Fibroblast of skin of right quadriceps (primary cell): ENCODE measurements at regions not wholly inside any gene's neighbourhood (a gene's known extent, or its start where the extent isn't known, plus 50 kb on each side); places are given as distances from the start of the nearest gene placed in this dataset.
"Not testable (repeated sequence)": the region's sequence is repeated elsewhere in the genome, so short reads cannot be mapped to it uniquely, and the experiment has no call there.

Experiments used
- DNase-seq: peaks from one replicate; pipeline ENCODE4 v3.0.0-alpha.2; 2013

DNA sequence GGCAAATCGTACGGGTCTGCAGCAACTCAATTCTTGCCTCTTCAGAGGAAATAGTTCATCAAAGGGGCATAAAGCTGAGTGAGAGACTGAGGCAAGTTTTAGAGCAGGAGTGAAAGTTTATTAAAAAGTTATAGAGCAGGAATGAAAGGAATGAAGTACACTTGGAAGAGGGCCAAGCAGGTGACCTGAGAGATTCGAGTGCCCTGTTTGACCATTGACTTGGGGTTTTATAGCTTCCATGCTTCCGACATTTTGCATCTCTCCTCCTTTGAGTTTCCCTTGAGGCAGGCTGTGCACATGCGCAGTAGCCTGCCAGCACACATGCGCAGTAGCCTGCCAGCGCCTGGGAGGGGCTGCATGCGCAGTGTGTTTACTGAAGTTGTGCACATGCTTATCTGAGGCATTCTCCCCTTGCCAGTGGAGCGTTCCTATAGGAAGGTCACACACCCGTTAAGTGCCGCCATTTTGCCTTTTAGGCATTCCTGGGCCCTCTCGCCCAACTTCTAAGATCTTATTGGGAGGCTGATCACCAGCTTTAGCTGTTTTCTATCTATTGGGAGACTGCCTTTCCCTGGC, 265.5 kb upstream of the MGAT5 start:
- no peak for DNase-seq

- DNase-seq, result no peak
These were observed 262.2 kb upstream of the MGAT5 start for GRCh38 chr2:133991606-133992168.

- DNase-seq, result no peak
These were observed 261.4 kb upstream of the MGAT5 start for GRCh38 chr2:133992454-133992853.

- DNase-seq, result no peak
These were observed 260.7 kb upstream of the MGAT5 start for GRCh38 chr2:133993160-133993559.

GRCh38 chr2:133998726-133999125, 255.1 kb upstream of the MGAT5 start:
- not testable (repeated sequence) for DNase-seq

DNA sequence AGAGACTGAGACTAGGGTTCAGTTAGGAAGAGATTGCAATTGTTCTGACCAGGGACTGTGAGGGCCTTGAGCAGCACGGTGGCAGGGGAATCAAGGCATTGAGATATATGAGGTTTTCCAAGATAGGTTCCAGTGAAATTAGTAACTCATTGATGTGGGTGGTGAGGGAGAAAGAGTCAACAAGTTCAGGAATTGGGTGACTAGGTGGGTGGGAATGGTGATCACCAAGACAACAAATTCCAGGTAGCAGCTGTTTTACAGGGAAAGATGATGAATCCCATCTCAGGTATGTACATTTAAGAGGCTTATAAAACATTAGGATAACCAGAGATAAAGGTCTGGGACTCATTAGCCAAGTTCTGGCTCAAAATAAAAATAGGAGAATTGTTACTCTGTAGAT, 251.5 kb upstream of the MGAT5 start:
- no peak for DNase-seq

DNA sequence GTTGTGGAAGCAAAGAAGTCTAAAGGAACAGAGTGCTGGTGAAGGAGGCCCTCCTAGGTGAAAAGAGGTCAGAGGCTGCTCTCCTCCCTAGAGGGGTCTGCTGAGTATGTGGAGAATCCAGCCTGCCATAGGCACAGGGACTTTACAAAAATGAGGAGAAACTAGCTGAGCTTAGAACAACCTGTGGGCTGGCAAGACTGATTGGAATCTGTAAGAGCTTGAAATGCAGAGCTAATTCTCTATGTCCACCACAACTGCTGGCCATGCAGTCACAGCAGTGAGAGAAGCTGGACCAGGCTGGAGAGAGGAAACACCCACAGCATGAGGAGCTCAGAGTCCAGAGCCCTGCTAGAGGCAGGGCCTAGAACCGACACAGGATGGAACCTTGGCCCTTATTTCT, 251.0 kb upstream of the MGAT5 start:
- DNase-seq, result no peak

DNA sequence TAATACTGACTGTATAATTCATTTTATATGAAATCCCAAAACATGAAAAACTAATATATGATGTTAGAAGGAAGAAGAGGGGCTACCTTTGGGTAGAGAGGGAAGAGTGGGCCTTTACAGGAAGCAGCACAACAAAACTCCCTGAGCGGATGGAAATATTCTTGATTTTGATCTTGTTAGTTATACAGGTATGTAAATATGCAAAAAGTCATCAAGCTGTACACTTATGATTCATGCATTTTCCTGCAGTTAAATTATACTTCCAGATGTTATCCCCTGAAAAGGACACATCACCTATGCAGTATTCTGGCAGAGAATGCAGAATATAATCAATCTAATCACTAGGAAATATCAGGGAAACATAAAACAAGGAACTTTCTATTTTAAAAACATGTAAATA, 249.4 kb upstream of the MGAT5 start:
- no peak for DNase-seq

DNA sequence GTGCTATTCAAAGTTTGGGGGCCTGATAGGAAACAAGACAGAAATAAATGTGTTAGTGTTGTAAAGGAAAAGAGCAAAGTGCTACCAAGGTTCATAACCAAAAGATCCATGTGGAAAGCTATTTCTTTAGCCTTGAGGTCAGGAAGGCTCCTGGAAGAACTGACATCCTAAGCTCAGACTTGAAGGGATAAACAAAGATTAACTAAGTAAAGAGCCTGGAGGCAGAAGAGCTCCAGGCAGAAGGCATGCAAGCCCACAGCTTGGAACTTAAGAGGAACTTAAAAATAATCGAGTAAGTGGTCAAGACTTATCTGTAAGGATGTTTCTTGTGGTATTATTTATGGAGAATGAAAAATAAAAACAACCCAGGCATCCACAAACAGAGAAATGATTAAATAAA, 245.0 kb upstream of the MGAT5 start:
- no peak for DNase-seq

- DNase-seq, result no peak
These were observed 244.4 kb upstream of the MGAT5 start for GRCh38 chr2:134009440-134009839.

DNA sequence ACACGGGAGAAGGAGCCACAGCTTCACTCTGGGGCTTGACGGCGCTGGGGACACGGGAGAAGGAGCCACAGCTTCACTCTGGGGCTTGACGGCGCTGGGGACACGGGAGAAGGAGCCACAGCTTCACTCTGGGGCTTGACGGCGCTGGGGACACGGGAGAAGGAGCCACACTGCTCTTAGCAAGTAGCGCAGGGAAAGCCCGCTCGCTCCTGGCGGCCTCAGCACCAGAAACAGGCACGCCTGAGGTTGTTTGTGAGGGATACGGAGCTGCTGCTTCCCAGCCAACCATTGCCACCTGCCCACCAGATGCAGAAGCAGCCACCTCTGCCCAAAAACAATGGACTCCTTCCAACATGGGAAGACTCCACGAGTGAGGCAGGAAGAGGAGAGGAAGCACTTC, 244.0 kb upstream of the MGAT5 start:
- DNase-seq, result not testable (repeated sequence)

DNA sequence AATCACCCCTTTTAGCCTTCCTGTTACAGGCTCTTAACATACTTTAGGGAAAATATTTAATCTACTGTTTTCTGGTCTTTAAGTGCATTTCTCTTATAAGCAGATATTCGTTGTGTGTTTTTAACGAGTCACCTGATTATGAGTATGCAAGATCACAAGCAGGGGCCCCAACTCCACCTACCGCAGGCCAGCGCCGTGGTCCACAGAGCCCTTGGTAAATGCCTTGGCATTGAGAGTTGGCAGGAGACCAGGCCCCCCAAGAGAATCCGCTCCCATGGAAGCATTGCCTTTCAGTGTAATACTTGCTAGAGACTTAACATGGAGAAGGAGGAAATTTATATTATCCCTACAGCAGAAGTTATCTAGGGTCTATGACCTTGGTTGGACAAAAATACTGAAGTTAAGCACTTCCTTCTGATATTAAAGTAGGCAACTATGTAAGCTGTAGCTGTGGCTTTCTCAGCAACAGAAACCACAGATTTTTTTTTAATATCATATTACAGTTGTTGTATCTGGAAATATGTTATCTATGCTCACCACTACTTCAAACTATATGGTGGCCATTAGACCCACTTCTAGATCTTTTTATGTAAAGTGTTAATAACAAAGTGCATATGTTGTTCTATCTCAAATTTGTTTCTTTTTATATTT, 241.8 kb upstream of the MGAT5 start:
- no peak for DNase-seq

GRCh38 chr2:134014196-134014960, 239.5 kb upstream of the MGAT5 start:
- DNase-seq, result peak; percentile 6

- DNase-seq, result no peak
These were observed 234.0 kb upstream of the MGAT5 start for GRCh38 chr2:134019871-134020270.

- no peak for DNase-seq
These were observed 233.3 kb upstream of the MGAT5 start for GRCh38 chr2:134020608-134021007.

GRCh38 chr2:134021830-134022524, 231.9 kb upstream of the MGAT5 start:
- DNase-seq, result no peak

DNA sequence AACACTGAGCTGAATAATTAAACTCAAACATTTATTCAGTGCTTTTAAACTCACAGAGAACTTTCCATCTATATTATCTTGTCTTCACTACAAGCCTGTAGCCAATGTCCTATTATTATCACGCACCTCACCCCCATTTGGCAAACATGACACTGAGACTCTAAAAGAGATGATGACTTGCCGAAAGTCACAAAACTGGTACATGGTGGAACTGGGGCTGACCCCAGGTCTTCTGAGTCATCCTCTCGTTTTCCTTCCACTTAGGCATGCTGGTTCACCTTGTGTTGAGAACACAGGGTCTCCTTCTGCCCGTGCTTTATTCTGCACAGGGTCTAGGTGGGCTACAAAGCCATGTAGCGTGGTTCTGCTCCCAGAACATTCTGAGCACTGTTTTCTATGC, 230.0 kb upstream of the MGAT5 start:
- no peak for DNase-seq

DNA sequence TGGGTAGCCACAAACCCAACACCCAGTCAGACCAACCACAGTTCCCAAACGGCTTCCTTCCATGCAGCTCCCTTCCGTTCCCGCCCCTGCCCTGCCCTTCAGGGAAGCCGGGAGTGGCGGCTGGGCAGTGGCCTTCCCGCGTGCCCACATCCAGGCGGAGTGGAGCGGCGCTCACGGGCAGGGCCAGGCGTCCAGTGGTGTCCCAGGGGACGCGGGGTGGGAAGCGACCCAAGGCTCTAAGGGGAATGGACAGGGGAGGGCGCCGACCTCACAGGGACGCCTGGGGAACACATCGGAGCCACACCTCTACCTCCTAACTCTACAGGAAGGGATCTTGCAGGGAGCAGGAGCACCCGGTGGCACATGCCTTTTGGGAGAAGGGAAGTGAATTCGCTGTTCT, 225.9 kb upstream of the MGAT5 start:
- DNase-seq, result no peak

DNA sequence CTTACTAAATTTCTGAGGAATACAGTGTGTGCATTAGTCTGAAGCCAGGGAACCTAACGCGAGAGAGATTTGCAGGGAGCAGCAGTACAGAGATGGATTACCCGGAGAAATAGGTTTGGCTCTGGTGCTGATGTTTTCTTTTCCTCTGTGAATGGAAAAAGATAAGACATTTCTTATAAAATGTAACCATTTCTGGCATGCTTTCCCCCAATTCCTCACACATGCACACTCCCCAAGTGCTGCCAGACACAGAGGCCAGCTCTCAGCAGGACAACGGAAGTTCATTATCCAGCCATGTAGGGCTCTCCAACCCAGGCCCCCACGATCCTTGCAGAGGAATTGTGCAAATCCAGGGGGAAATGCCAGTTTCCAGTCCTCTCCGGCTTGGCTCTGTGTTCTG, 224.5 kb upstream of the MGAT5 start:
- no peak for DNase-seq

DNA sequence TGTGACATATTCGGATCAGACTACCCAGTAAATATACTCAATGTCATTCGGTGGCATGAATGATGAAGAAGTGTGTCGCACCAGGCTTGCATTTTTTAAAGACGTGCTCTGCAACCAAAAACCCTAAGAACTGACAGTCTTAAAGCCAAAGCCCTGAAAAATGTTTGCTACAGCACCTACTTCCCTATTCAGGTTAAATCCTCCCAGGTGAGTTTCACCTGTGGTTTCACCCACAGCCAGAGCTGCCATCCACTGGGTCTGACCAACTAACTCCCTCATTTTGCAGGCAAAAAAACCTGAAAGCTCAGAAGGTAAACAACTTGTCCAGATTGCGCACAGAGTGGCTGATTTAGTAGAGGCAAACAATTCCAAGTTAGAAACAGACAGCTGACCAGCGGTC, 222.3 kb upstream of the MGAT5 start:
- DNase-seq, result no peak

- DNase-seq, result no peak
These were observed 218.1 kb upstream of the MGAT5 start for GRCh38 chr2:134035605-134036370.

DNA sequence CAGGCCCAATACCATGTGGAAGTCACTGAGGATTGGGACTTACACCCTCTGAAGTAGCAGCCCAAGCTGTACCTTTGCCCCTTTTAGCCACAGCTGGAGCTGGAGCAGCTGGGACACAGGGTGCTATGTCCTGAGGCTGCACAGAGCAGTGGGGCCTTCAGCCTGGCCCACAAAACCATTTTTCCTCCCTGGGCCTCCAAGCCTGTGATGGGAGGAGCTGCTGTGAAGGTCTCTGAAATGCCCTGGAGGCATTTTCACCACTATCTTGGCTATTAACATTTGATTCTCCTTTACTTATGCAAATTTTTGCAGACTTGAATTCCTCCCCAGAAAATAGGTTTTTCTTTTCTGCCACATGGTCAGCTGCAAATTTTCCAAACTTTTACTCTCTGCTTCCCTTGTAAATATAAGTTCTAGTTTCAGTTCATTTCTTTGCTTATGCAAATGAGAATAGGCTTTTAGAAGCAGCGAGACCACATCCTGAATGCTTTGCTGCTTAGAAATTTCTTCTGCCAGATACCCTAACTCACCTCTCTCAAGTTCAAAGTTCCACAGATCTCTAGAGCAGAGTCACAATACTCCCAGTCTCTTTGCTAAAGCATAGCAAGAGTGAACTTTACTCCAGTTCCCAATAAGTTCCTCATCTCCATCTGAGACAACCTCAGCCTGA, 213.8 kb upstream of the MGAT5 start:
- DNase-seq, result no peak
